GM20000 (cell line): ENCODE measurements at regions not wholly inside any gene's neighbourhood (a gene's known extent, or its start where the extent isn't known, plus 50 kb on each side); places are given as distances from the start of the nearest gene placed in this dataset.
"Not testable (repeated sequence)": the region's sequence is repeated elsewhere in the genome, so short reads cannot be mapped to it uniquely, and the experiment has no call there.

ENCODE experiments used
- DNase-seq: peaks from one replicate; pipeline ENCODE4 v3.0.0; 2012; ENCODE audit warnings: low spot score
- CTCF ChIP-seq: IDR thresholded peaks from 2 replicates; pipeline ENCODE4 v1.5.1; 2012; ENCODE audit warnings: mild to moderate bottlenecking, control low read depth; ENCODE audit errors: extremely low read depth, missing control alignments

GRCh38 chr17:52653014-52653413 lies 494.5 kb upstream of the CA10 start:
- no peak for TF ChIP-seq CTCF

DNA sequence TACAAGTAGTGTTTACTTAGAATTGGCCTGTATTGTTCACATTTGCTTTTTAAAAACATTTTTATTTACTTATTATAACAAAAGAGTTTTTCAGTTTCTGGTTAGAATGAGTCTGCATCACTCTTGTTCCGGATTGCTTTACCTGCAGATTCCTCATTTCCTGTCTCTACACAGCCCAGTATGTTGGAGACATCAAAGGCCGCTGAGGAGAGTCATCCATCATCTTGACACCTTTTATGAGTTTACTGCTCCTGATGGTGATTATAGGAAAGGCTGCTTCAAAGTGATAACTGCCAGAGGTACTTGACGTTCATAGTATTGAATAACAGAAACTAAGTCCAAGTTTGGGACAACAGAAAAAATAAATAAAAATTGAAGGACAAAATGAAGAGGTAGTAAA lies 490.5 kb upstream of the CA10 start:
- no peak for TF ChIP-seq CTCF
- no peak for DNase-seq

More at GRCh38 chr17:52653014-52653413, 494.5 kb upstream of the CA10 start:
- DNase-seq: no peak

DNA sequence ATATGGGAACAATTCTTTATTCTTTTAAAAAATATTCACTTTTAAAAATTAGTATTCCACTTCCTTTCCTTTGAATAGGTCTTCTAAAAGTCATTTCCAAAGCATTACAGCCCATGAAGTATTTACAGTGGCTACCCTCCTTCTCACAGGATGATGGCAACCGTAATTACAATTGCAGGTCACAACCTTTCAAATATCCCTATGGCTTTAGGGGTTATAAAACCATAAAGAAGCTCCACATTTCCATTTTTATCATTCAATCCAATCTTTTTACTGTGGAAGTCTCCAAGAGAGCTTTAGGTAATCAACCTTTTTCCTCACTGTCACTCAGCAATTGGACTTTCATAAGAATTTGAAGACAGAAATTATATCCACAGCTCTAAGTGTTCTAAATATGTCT lies 488.9 kb upstream of the CA10 start:
- no peak for TF ChIP-seq CTCF
- DNase-seq: no peak

GRCh38 chr17:52636443-52636842 lies 477.9 kb upstream of the CA10 start:
- DNase-seq: no peak
- TF ChIP-seq CTCF: no peak

DNA sequence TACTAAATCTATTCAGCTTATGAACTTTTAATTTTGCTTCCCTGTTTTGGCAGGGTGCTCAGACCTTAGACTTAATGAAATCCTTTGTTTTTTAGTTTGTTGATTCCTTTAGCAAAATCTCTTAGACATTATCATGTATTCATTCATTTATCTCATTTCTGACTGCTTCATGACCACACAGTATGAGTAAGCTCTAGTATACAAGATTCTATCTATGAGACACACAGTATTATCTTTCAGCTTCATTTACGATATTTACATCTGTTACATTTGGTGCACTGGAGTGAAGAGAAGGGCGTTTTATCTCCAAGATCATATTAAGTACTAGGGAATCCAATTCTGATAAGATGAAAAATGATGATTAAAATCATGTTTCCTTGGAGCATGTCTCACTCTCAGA lies 448.1 kb upstream of the CA10 start:
- no peak for TF ChIP-seq CTCF

DNA sequence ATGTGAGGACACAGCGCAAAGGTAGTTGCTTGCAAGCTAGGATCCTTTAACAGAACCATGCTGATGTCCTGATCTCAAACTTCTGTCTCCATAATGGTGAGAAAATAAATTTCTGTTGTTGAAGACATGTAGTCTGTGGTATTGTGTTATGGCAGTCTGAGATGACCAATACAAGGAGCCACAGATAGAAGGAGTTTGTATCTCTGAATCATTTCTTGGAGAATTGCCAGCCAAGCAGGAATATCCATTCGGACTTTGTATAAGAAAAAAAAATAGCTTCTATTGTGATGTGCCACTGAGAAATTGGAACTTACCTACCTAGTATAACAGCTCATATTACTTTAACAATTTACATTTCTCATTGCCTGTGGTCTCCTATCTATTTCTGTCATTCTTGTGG lies 447.6 kb upstream of the CA10 start:
- no peak for DNase-seq
- no peak for TF ChIP-seq CTCF

More for the DNA sequence above, 448.1 kb upstream of the CA10 start:
- no peak for DNase-seq

GRCh38 chr17:52604105-52604504 lies 445.6 kb upstream of the CA10 start:
- no peak for DNase-seq
- no peak for TF ChIP-seq CTCF

- not testable (repeated sequence) for DNase-seq
Observed at GRCh38 chr17:52597452-52598215, 439.1 kb upstream of the CA10 start.
